HuH-7.5 (cell line): ENCODE measurements at regions not wholly inside any gene's neighbourhood (a gene's known extent, or its start where the extent isn't known, plus 50 kb on each side); places are given as distances from the start of the nearest gene placed in this dataset.

Source experiments
- DNase-seq: peaks from one replicate; pipeline ENCODE4 v3.0.0; 2011; ENCODE audit warnings: low spot score

DNA sequence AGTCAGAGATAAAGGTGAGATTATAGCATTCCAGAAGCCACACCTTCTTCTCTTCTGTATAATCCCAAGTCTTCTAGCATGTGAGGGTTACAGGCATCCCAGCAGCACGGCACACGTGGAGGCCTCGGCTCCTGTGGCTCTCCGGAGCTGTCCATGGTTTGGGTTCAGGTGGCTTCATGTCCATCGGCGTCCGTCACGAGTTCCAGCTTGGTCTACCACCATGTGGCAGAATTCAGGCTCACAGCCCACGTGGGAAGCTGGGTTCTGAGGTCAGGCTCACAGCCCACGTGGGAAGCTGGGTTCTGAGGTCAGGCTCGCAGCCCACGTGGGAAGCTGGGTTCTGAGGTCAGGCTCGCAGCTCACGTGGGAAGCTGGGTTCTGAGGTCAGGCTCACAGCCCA, 378.3 kb upstream of the SALL3 start:
- no peak for DNase-seq

DNA sequence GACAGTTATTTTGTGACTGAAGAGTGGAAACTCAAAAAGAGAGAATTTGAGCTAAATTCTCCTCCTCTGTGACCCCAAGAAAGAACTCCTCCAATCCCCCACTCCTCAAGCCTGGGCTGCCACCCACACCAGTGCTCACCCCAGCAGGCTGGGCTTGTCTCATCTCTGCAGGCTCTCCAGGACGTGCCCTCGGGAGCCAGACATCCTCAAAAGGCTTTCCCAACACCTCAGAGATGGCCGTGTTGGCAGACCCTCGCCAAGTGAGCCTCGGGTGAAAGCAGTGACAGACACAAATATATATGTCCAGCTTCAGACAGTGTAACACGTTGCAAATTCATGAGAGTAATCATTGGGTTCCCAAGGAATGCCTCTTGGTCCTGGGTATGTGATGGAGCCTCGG, 377.7 kb upstream of the SALL3 start:
- DNase-seq = no peak

DNA sequence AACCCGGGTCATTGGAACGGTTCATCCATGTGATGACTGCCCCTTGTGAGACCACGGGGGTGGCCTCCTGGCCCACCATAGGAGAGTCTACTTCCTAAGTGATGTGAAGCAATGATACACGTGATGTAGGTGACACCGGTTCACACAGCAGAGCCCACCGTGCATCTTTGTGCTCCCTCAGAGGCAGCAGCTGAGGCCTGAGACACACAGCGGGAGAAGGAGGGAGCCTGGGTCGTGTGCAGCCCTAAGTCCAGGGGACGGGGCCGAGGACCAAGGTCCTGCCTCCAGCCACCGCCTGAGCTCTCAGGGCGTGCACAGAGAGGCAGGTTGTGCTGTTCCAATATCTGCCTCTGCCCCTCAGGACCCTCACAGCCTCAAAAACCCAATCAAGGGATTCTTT, 377.2 kb upstream of the SALL3 start:
- DNase-seq = no peak

DNA sequence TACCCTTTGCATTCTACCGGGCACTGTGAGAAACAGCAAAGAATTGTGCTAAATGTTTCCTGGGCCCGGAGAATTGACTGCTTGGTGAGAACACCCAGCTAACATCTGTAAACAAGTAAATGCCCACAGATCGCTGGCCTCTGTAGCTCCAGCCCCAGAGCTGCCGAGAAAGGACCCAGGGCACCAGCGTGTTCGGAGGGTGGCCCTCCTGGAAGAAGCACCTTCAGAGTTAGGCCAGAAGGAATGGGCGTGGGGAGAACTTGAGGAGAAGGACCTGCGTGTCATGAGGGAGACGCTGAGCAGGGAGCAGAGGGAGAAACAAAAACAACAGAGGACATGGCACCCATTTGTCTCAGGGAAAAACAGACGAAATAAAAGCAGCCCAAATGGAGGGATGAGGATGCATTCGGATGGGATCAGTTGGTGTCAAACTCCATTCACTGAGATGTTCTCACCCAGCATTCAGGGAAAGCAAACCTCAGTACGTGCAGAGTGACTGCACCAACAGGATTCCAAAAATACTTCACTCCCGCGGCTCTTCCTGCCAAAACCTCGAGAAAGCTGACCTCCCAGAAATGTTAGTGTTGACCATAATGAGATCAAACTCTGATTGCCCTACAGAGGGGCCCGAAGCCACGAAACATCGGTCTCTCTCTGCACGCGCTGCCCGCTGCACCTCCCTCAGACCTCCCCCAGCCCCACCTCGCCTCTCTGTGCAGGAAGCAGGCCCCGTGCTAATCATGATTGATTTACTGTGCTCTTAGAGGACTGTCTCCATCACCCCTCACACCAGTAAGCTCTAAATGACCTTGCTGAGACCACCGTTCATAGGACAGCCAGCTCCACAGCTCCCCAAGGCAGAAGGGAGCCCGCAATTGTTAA, 376.3 kb upstream of the SALL3 start:
- DNase-seq = no peak

DNA sequence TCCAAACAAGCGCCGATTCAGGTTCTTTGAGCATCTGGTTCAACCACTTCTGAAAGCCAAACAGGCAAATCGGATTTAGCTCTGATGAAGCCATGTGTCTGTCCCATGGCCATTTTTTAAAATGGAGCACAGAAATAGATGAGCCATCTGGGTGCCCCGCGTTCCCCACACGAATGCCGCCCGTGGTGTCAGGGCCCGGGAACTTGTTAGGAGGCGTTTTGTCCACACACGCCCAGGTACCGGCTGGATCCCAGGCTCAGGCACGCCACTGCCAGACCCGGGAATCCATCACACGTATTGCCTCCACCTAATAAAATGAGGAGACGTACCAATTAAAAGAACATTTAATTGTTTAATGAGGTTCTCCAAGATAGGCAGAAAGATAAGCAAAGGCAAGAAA, 374.4 kb upstream of the SALL3 start:
- no peak for DNase-seq

DNA sequence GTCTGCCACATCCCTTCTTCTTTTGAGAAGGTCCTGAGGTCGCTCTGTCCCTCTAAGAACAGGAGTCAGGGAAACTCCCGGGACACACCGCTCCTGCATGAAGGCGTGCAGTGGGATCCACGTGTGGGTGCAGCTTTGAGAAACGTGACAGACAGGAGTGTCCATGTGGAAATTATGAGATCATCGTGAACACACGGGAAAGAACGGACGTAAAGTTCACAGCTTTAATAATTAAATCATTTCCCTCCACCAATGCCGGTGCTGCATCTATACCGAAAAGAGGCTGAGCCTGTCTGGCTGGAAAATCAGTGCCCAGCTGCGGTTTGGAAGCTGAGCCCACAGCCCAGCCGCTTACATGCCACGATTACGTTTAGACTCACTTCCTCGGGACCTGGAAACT, 372.4 kb upstream of the SALL3 start:
- no peak for DNase-seq

DNA sequence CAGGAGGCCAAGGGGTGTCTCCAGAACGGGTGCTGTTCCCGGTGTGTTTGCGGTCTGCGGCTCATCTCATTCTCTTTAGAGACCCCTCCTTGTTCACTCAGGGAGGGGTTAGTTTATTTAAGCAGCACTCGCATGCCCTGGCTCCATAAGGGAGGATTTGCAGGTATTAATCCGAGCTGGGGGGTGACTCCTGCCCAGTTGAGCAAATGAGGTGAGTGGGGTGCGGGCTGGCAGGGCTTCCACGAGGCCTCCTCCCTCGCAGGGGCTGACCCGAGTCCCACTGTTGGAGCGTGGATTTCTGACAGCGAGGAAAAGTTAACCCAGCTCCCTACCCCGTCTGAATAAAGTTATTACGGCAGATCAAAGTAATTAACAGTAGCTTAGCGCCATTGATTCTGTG, 371.8 kb upstream of the SALL3 start:
- no peak for DNase-seq

DNA sequence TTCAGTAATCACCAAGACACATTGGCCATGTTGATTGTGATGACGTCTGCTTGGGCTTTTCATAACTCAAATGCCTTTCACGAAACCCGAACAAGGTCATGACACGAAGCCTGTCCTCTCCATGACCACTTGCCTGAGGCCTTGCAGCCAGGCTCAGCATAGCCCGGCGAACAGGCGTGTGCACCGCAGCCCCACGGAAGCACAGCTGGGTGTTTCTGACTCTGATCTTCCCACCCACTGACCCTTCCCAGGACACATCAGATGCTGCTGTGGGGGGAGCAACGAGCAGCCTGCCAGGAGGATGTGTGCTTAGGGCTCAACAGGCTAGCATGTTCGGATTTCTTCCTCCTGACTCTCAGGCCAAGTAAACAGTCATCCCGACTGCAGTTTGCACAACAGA, 369.4 kb upstream of the SALL3 start:
- no peak for DNase-seq

DNA sequence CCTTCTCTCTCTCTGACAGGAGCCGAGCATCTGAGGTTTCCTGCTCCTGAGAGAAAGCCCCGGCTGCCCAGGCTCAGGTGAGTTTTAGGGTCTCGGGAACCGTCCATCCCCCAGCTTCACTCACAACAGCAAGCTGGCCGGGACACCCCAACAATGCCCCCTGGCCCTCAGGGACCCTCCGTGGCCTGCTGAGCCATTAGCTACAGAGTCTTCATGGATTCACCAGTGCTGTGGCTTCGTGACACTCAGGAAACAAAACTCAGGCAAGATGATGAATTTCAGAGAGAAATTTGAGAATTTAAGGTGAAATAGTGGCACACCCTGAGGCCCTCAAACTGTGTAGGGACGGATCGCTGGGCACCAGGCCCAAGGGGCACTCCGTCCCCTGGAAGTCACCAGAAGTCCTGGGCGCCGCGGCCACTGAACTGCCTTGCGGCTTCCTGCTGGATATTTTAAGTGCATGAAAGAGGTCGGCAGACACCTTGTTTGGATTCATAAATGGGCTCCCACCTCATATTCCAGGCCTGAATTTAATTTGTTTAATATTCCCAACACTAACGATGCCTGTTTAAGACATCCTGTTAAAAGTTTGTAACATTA, 368.3 kb upstream of the SALL3 start:
- no peak for DNase-seq

DNA sequence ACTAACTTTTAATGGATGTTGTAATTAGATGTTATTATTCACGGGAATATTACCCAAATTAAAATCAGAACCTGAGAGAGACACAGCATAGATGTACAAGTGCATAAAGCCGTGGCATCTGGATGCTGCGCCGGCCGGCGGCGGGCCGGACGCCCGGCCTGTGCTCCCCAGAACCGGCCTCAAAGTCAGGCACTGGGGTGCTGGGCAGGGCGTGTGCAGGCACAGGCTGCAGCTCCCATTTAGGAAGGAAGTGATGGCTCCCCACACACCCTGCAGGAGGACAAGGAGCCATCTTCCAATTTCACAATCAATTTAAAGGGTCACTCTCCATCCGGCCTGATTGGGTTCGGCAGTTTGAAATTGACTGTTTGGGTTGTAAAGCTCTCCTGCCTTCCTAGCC, 367.7 kb upstream of the SALL3 start:
- DNase-seq = no peak

DNA sequence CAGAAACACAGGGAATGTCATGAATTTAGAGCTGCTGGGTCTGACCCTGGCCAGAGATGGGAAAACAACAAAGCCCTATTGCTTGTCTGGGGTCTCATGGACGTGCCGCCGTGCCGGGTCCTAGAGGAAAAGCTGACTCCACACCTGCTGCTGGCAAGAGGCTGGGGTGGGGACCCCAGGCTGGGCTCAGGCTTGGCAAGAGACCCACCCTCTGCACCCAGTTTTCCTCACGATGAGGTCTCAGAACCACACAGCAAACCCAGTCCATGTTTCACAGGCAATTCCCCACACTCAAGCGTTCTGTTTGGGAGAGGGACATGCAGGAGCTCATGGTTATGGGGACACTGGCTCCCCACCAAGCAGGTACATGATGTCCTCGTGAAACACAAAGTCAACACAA, 367.3 kb upstream of the SALL3 start:
- DNase-seq = no peak

DNA sequence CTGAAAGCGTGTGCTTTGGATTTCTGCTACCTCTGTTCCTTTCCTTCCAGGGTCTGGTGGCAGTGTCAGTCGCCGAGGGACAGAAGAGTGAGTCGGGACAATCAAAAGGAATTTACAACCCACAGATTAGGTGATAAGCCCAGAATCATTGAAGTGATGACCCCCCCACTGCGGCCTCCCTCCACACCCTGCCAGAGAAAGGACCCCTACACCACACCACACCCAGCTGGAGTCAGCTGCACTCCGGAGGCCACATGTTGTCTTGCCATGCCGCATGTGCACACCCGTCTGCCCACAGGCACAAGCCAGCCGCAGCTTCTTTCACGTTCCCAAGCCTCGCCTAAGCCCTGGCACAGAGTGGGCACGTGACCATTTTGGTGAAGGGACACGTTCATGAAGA, 366.8 kb upstream of the SALL3 start:
- DNase-seq = no peak

DNA sequence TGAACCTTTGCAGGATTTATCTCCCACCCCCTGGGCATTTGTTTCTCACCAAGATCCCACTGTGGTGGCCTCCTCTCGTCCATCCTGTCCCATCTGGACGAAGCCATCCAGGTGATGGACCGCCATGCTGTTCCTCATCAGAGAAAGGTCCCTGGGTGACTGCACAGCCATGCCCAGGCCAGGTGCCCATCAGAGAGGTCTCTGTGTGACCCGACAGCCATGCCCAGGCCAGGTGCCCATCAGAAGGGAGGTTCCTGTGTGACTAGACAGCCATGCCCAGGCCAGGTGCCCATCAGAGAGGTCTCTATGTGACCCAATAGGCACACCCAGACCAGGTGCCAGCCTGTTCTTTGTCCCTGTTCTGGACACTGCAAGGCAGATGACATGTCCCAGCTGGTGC, 360.9 kb upstream of the SALL3 start:
- DNase-seq = no peak

DNA sequence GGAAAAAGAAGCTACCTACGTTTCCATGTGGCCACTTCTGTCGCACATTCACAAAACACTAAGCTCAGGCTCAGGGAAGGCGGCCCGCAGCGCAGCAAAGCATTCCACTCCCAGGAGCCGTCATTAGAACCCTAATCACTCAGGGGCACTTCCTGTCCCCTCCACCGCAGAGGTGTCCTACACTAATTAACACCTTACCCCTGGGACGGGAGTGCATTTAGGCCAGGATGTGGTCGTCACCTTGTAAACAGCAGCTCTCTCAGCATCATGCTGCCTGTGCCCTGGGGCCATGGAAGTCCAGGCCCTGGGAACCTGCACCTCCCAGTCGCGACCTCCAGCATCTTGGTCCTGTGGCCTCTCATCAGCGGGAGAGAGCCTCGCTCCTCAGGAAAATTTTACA, 359.8 kb upstream of the SALL3 start:
- DNase-seq = no peak

DNA sequence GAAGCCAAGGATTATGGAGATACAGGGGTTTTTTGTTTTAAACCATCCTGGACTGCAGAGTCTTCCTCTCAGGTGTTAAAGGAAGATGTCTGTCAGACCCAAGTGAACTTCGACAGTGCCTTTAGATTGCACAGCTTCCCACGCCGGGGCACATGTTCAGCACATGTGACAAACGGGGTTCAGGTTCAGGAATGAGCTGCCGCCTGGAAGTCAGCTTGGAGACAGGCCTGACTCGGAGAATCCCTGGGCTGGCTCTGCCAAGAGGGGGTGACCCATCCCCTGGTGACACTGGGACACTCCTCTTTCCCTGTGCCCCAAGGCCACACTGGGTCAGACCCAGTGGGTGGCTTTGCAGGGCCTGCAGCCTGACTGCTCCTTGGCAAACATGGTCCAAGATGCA, 359.3 kb upstream of the SALL3 start:
- no peak for DNase-seq

DNA sequence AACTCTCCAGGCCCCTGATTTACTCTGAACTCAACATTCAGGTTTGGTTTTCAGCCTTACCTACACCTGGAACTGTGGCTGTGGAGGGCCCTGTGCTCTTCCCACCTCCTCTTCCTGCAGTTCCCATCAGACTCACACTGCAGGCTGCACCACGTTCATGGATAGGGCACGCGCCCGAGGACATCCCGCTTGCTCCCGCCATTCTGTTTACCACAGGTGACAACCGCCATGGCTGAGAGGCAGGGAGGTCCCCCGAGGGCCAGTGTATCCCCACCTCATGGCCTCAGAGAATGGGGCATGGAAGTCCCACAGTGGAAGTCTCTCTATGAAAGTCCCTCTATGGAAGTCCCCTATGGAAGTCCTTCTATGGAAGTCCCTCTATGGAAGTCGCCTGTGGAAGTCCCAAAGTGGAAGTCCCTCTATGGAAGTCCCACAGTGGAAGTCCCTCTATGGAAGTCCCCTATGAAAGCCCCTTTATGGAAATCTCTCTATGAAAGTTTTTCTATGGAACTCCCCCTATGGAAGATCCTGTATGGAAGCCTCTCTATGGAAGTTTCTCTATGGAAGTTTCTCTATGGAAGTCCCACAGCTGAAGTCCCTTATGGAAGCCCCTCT, 358.4 kb upstream of the SALL3 start:
- no peak for DNase-seq

DNA sequence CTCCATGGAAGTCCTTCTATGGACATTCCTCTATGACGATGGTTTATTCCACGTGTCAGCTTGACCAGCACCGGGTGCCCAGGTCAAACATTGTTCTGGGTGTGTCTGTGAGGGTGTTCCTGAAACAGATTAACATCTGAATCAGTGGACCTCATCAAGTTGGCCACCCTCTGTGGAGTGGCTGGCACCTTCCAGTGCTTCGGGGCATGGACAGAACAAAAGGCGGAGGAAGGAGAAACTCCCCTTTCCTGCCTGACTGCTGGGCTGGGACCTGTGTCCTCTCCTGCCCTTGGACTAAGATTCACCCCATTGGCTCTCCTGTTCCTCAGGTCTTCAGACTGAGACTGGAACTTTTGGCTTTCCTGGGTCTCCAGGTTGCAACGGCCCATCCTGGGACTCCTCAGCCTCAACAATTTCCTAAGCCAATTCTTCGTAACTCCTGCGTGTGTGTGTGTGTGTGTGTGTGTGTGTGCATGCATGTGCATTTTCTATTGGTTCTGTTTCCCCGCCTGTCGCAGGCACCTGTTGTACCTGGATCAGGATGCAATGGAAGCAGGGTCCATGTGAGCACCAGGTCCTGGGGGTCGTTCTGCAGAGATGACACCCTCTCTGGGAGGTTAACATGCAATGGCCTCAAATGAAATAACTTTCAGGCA, 357.2 kb upstream of the SALL3 start:
- DNase-seq = no peak

DNA sequence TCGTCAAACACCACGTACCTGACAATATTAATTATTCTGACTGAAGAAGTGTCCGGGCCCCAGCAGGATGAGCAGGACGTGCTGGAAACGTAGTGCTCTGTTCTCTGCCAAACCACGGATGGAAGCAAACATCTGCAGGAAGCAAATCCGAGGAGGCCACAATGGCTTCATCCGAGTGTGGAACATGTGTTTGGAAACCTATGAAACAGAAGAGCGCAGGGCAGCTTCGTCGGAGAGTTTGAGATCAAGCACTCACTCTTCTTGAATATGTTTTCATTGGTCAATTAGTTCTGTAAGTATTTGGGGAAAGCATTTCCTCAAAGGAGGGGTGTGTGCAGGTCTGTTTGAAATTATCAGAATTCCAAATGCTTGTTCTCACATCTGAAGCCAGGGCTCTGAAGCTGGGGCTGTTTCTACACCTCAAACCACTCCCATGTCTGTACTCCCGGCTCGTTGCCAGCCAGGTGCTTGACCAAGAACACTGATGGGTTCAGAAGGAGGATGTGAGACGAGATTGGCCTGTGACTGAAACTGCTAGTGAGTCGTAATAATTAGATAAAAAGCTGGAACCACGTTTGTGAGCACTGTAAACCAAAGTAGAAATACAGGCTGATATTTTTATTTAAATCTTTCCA, 356.6 kb upstream of the SALL3 start:
- no peak for DNase-seq

DNA sequence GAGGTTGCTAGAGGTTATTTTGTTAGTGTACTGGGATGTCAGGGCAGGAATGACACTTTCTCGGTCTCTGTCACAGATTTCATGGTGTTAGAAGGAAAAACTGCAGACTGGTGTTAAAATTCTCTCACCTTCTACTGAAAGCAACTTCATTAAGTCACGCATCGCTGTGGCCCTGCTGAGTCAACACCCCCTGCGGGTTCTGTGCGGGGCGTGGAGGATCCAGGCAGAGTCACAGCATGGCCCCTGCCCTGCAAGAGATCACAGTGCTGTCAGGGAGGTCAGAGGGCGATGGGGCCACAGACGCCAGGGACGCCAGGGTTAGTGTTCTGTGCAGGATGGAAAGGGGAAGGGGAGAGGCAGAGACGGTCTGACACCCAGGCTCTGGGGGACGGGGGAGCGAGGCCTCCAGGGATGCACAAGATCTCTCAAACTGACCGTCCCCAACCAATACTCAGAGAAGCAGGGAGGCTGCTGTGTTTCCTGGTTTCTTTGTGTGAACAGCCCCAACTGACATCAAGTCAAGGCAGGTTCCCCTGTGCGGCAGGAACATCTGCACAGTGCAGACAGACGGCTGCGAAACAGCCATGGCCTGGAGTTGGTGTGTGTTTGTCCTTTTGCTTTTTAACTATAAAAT, 354.9 kb upstream of the SALL3 start:
- no peak for DNase-seq

DNA sequence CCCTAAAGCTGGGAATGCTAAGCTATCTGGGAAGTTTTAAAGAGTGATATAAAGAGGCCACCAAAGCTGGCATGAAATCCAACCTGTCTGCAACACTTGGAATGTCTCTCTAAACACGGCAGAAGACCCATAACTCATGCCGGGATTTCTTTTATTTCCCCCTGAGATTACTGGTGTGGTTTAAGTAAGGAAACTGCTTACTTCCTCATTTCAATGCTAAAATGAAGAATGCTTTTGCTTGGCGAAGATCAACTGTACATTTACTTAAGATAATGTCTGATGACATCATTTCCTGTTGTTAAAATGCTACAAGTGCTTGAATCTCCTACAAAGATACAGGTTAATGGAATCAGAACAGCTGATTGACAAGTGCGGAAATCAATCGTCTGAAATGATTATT, 353.8 kb upstream of the SALL3 start:
- DNase-seq = no peak

DNA sequence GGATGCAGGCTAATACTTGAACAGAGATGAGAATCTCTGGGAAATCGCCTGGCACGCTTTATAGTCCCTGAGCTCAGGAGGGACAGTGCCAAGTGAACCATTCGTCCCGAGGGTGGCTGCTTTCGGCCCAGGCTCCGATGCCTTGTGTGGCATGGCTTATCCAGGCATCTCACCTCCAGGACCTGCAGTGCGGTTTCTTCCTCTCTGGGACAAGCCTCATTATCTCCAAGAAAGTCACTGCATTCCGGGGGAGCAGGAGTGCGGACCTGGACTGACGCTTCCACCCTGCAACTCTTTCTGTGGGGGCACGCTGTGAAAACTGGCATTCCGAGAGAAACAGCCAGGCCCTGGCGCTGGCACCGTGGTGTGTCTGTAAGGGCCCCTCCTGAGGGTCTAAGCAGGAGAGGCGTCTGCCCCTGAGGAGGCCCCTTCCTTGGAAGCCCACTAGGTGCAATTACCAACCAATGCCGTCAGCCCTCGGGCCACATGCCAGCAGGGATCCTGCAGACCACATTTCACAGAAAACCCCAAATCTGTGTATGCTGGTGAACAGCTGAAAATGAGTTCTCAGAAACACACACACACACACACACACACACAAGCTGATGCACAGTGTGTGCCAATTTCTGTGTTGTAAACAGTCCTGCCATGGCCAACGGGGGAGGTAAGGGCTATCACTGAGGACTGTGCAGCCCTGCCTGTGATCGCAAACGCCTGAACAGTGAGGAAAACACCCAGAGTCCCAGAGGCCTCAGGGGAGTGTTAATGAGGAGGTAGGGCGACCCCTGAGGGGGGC, 351.9 kb upstream of the SALL3 start:
- DNase-seq = no peak
